IPS DF 19.7 (cell line): ENCODE measurements at regions not wholly inside any gene's neighbourhood (a gene's known extent, or its start where the extent isn't known, plus 50 kb on each side); places are given as distances from the start of the nearest gene placed in this dataset.

ENCODE experiments used
- DNase-seq: peaks from one replicate; pipeline ENCODE4 v3.0.0-alpha.2; 2013; ENCODE audit warnings: low read depth, low spot score

DNA sequence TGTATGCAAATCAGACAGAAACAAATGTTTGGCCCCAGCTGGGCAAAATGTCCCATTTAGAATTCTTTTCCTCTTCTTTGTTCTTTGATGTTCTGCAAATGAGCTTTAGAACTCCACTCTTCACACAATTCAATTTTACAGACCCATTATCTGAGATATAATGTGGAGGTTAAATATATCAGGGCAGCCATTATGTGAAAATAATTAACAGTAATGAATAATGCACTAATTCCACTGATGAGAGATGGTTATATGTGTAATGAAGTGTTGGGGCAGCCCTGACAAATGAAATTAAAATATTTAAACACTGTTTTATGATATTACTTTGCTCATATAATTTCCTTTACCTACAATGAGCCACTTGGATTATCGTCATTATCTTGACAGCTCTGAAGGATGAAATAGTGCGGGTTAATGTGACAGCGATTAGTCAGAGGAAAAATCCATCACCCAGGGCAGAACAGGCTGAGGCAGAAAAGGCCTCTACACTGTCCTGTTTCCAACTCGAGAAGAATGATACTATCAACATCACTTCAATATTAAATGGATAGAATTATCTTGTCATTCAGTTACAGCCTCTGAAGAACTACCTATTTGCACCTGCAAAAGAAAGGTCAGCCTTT lies 321.1 kb downstream of the RBM26 start:
- no peak for DNase-seq

- DNase-seq, result no peak
Measured at GRCh38 chr13:79081942-79082341, 324.1 kb downstream of the RBM26 start.

DNA sequence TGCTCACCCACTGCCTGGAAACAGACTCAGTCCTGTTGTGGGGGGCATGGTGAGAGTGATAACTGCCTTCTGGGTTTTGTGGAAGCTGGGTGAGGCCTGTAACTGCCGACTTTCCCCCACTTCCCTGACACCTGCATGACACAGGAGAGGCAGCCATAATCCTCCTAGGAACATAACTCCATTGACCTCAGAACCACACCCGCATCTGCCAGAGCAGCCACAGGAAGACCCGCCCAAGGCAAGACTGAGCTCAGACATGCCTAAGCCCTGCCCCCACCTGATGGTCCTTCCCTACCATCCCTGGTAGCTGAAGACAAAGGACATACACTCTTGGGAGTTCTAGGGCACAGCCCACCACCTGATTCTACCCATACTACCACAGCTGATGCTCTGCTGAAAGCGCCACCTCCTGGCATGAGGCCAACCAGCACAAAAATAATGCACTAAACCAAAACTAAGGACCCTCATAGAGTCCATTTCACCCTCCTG lies 326.7 kb downstream of the RBM26 start:
- no peak for DNase-seq

- no peak for DNase-seq
Measured at GRCh38 chr13:79075703-79076102, 330.4 kb downstream of the RBM26 start.

DNA sequence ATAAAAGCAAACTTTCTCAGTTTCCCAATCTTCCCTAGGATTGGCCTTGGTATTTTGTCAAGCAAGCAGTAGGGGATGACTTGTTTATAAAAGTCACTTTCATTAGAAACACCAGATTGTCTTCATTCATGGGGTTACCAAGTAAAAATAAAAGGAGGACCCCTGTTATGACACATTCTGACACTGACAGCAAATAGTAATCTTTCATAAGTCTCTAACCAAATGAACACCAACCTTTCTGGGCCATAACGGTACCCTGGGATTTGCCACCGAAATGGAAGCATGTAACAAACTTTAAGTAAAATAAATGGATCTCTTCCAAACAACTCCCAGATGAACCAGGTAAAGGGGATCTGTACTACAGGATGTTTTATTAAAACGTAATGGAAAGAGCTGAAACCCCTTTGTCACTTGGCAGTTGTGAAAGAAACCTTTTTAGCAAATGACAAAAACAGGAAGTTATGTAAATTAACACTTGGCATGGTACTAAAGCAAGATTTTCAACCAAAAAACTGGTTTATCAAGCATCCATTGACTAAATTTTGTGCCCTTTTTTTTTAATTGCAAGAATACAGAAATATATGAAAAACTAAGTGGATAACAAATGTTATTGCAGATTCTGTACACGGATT lies 335.6 kb downstream of the RBM26 start:
- no peak for DNase-seq

GRCh38 chr13:79062291-79062690 lies 343.8 kb downstream of the RBM26 start:
- no peak for DNase-seq

DNA sequence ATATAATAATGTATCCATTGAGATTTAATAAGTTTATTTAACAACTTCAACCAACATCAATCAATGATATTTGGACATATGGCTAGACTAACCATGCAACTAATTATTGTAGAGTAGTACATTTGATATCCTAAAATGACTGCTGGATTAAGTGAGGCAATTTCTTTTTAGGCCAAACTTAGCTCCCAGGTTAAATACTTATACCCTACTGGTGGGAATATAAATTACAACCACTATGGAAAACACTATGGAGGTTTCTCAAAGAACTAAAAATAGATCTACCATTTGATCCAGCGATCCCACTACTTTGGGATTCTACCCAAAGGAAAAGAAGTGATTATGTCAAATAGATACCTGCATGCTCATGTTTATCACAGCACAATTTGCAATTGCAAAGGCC lies 345.8 kb downstream of the RBM26 start:
- no peak for DNase-seq

DNA sequence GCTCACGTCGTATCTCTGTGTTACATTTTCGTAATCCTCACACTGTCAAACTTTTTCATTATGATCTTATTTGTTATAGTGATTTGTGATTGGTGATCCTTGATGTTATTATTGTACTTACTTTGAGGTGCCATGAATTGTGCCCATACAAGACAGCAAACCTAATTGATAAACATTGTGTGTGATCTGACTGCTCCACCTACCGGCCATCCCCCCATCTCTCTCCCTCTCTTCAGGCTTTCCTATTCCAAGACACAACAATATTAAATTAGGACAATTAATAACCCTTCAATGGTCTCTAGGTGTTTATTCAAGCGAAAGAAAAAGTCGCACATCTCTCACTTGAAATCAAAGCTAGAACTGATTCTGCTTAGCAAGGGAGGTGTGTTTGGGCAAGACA lies 349.3 kb downstream of the RBM26 start:
- DNase-seq, result no peak

GRCh38 chr13:79051472-79051871 lies 354.6 kb downstream of the RBM26 start:
- no peak for DNase-seq

DNA sequence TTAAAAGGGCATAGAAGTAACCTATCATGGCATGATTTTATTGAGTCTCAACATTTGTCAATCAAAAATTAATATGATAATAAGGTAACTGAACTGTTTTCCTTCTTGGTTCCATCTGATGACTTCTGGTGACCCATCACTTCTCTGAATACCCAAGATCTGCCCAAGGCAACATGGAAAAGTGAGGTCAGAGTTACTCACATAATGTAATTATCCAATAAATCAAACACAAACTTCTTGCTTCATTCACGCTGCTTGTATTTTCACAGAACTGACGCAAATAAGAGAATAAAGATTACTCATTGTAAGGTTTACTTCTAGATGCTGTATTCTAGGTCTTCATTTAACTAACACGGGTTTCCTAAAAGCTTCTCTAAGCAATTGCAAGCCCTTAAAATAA lies 361.6 kb downstream of the RBM26 start:
- no peak for DNase-seq

DNA sequence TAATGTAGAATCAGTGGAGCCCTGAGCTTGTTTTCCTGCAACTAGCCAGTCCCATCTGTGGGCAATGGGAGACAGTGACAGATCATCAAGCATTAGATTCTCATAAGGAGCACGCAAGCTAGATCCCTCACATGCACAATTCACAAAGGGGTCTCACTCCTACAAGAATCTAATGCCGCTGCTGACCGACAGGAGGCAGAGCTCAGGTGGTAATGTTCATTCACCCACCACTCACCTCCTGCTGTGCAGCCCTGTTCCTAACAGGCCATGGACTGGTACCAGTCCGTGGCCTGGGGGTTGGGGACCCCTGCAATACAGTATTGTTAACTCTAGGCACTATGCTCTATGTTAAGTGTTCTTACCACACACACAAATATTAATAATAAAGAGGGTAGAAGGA lies 362.8 kb downstream of the RBM26 start:
- DNase-seq, result no peak

GRCh38 chr13:79037197-79037596 lies 368.9 kb downstream of the RBM26 start:
- no peak for DNase-seq

DNA sequence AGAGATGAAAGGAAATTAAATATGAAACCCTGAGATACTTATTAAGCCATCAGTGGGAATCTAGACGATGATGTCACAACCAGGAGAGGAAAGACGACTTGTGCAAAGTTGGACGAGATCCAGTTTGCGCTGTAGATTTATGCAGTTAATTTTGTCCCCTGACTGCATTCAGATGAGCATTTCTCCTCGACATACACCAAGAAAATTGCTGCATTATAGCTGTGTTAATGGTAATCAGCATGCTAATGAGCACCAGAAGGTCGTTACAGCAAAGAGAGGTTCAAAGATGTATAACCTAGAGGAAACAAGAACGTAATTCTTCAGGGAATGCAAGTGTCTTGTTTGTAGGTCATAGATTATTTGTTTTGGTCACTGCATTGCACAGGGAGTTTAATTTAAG lies 371.7 kb downstream of the RBM26 start:
- no peak for DNase-seq

- DNase-seq, result no peak
Measured at GRCh38 chr13:79030513-79030912, 371.6 kb upstream of the OBI1 start.

DNA sequence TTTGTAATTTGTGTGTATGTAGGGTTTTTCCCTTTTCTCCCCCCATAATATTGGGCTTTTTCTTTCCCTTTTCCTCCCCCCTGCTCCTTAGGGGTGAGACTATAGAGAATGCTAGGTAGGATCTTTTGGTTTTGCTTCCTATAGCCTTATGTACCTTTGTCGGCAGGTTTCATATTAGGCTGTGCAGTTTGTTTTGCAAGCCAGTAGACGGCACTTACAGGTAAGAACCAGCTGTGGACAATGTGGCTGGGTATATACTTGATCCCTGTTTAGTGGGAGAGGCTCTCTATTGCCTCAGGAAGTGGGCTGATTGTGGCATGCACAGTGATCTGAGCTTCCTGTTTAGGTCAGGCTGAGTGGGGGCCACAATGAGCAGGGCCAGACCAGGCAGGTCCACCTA lies 359.2 kb upstream of the OBI1 start:
- no peak for DNase-seq

GRCh38 chr13:79011179-79011578 lies 352.2 kb upstream of the OBI1 start:
- no peak for DNase-seq

DNA sequence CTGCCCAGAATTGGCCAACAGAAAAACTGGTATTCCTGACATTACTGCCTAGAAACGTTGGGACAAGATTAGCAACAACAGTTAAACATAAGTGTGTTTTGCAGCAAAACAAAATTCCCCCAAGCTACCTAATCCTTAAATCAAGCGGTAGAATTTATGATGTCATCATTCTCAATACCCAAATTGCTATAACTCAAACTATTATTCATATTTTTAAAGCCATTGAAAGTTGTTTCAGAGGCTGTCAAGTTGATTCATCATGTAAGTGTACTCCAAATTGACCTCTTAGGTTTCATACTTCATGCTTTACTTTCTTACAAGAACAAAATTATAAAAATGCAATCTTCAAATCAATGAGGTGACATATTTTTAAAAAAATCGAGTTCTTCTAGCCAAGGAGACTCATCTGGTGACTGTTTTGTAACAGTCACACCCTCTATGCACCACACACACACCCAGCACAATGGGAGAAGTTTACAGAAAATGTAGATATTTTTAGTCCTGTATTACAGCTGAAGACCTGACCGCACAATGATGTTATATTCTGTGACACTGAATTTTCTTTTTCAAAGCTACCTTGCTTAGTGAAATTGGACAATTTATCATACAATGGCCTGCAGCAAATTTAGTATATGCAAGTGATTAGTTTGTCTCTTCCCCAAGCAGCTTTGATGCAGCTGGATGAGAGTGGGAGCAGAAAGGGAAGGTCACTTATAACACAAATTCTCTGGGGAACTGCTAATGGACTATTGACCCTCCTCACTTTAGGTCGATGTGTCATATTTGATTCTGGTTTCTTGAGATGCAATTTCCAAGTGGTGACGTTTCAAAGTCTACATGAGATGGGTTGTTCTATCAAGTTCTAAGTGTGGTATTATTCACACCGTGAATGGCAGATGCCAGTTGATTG lies 345.3 kb upstream of the OBI1 start:
- no peak for DNase-seq

DNA sequence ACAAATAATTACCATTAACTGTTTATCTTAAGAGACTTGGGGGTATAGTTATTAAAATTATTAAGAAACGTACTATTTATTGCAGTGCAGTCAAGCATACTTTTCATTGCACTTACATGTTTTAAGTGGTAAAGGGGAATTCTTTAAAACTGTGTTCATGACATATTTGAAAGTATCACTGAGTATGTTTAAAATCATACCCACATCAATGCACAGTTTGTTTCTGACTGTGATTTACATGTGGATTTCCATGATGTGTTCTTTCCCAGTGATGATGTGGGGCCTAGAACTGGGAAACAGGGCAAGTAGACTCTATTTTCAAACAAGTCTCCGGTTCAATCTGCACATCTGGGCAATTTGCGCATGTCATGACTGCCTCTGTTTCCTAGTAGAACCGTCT lies 340.5 kb upstream of the OBI1 start:
- DNase-seq, result no peak

DNA sequence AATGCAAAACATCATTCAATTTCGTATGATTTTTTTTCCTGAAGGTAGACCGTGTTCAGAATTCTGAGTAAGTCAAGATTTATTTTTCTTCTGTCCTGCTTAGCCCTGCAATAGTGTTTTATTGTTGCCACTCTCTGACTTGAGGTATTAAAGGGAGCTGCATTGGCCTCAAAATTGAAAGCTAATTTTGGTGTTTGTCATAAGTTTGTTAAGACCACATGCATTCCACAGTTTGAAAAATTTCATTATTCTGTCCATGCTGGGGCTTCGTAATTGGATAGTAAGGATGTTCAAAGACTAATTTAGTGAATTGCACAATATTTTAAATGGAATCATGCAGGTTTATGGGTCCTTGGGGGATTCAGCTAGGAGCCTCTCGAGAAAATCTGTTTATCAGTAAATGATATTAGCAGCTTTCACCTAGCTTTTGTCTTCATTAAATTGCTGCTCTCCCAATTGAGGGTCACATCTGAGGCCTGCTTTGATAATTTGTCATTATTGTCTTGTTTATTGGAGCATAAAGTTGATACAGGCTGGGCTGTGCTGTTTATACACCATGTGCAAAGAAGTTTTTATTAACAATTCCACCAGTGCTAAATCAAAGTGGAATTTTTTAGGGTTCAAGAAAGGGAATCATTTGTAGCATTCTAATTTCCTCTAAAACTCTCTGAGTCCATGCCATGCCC lies 339.8 kb upstream of the OBI1 start:
- DNase-seq, result no peak

- no peak for DNase-seq
Measured at GRCh38 chr13:78997902-78998629, 339.1 kb upstream of the OBI1 start.

DNA sequence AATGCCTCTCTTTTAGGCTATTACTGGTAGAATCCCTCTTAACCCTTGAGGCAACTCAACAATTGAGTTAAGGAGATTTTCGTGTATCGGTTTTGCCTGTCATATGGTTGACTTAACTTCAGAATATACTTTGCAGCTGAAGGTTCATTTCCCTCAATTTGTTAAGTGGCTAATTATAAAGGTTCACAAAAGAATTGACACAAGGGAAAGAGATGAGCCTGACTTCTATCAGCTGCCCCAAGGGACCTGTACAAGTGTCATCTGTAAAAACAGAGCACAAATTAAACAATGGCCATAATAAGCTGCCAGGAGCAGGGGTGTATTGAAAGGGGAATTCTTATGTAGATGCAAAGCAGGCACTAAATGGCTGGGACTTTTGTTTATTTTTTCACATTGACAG lies 334.8 kb upstream of the OBI1 start:
- DNase-seq, result no peak
